ENCODE measurements at regions not wholly inside any gene's neighbourhood (a gene's known extent, or its start where the extent isn't known, plus 50 kb on each side); places are given as distances from the start of the nearest gene placed in this dataset.

- TF ChIP-seq CTCF (IDR thresholded peaks at IDR 0.05; ENCODE audit: low read depth, low read length) = no peak
- no peak for TF ChIP-seq EZH2phosphoT487 (IDR thresholded peaks at IDR 0.05; ENCODE audit: low read depth)
Measured at GRCh38 chr9:86624630-86625029, 270.4 kb upstream of the TUT7 start.
